Stimulated activated CD8-positive, alpha-beta memory T cell treated with anti-CD3 and anti-CD28 coated beads, Interleukin-2, amount 100 ng/mL, for 1 hour (primary cell): ENCODE measurements at regions not wholly inside any gene's neighbourhood (a gene's known extent, or its start where the extent isn't known, plus 50 kb on each side); places are given as distances from the start of the nearest gene placed in this dataset.

Experiments
- DNase-seq, 2 donors: peaks; one replicate each; pipeline ENCODE4 v3.0.0-alpha.2; 2020; ENCODE audit warnings: low read depth in 2 of 2

GRCh38 chrX:43580621-43581020 is 75.5 kb upstream of the MAOA start:
- no peak for DNase-seq

GRCh38 chrX:43581167-43581566 is 74.9 kb upstream of the MAOA start:
- no peak for DNase-seq

- no peak for DNase-seq
These were observed 74.1 kb upstream of the MAOA start for GRCh38 chrX:43581888-43582539.

GRCh38 chrX:43582540-43582913 is 73.6 kb upstream of the MAOA start:
- DNase-seq = no peak

GRCh38 chrX:43585922-43586321 is 70.2 kb upstream of the MAOA start:
- DNase-seq = no peak

GRCh38 chrX:43586830-43587229 is 69.3 kb upstream of the MAOA start:
- no peak for DNase-seq

GRCh38 chrX:43589735-43590134 is 66.4 kb upstream of the MAOA start:
- DNase-seq = no peak

GRCh38 chrX:43590150-43590549 is 65.9 kb upstream of the MAOA start:
- no peak for DNase-seq

- DNase-seq = no peak
These were observed 63.5 kb upstream of the MAOA start for GRCh38 chrX:43592597-43592996.

GRCh38 chrX:43595931-43596330 is 60.2 kb upstream of the MAOA start:
- no peak for DNase-seq

GRCh38 chrX:43604753-43605152 is 51.3 kb upstream of the MAOA start:
- DNase-seq = no peak

- DNase-seq = no peak
These were observed 50.7 kb upstream of the MAOA start for GRCh38 chrX:43605351-43605750.
